Activated T-helper 2 cell treated with anti-CD3 and anti-CD28 coated beads, Interferon-gamma antibody, Interleukin-2, Interleukin-4, amounts not matched to agents 10 μg/mL and 5 μg/mL and 100 μg/mL, durations not matched to agents 14 hours and 24 hours and 36 hours (primary cell): ENCODE measurements at regions not wholly inside any gene's neighbourhood (a gene's known extent, or its start where the extent isn't known, plus 50 kb on each side); places are given as distances from the start of the nearest gene placed in this dataset.
"Not testable (repeated sequence)": the region's sequence is repeated elsewhere in the genome, so short reads cannot be mapped to it uniquely, and the experiment has no call there.

Experiments used
- DNase-seq: peaks from one replicate; pipeline ENCODE4 v3.0.0; 2021; ENCODE audit warnings: low spot score
- H3K27ac Mint-ChIP-seq: one replicate; pipeline ENCODE4 v1.8.0; 2021; ENCODE audit warnings: mixed read lengths
- H3K27me3 Mint-ChIP-seq: one replicate; pipeline ENCODE4 v1.8.0; 2021; ENCODE audit warnings: low read depth, mixed read lengths
- H3K36me3 Mint-ChIP-seq: one replicate; pipeline ENCODE4 v1.8.0; 2021; ENCODE audit warnings: low read depth, mixed read lengths
- H3K4me1 Mint-ChIP-seq: one replicate; pipeline ENCODE4 v1.8.0; 2021; ENCODE audit warnings: low read depth, mixed read lengths
- H3K4me3 Mint-ChIP-seq: one replicate; pipeline ENCODE4 v1.8.0; 2021; ENCODE audit warnings: low read depth, mild to moderate bottlenecking, moderate library complexity, mixed read lengths
- H3K9me3 Mint-ChIP-seq: one replicate; pipeline ENCODE4 v1.8.0; 2021; ENCODE audit warnings: mixed read lengths
- intact Hi-C: fragments of 100-400 bp; cut with micrococcal nuclease; formaldehyde crosslinking; loops from one replicate; pipeline ENCODE4 v1.15.1; 2023

- Mint-ChIP-seq H3K27ac (no peak overlapping the region), H3K4me3 (no peak overlapping the region), H3K9me3 (no peaks in the 10 kb centered on the region), H3K4me1 (peaks cover 17% of the 10 kb centered on the region), H3K27me3 (peaks cover 5% of the 10 kb centered on the region), H3K36me3 (peaks cover 6% of the 10 kb centered on the region)
- intact Hi-C loops = no loop called here
- DNase-seq = no peak
Observed at GRCh38 chr3:27641888-27642601, 80.1 kb downstream of the EOMES start.

GRCh38 chr3:27641271-27641800 lies 80.8 kb downstream of the EOMES start:
- DNase-seq = no peak
- Mint-ChIP-seq H3K4me1 (peaks cover 17% of the 10 kb centered on the region), H3K9me3 (no peaks in the 10 kb centered on the region), H3K27ac (no peak overlapping the region), H3K4me3 (no peak overlapping the region), H3K27me3 (peaks cover 5% of the 10 kb centered on the region), H3K36me3 (peaks cover 6% of the 10 kb centered on the region)
- intact Hi-C loops = no loop called here

GRCh38 chr3:27639271-27639670 lies 82.9 kb downstream of the EOMES start:
- H3K36me3 Mint-ChIP-seq = peaks cover 6% of the 10 kb centered on the region
- intact Hi-C loops = loop anchor here (1.0 to 10.0 kb wide), 3 partner anchors 8 to 686 kb away; no protein-coding TSS in a partner anchor
- peak overlapping the region; percentile 9 for H3K4me3 Mint-ChIP-seq
- H3K9me3 Mint-ChIP-seq = no peaks in the 10 kb centered on the region
- H3K27ac Mint-ChIP-seq = peak overlapping the region; percentile 64
- peak; percentile 16 for DNase-seq
- peaks cover 5% of the 10 kb centered on the region for H3K27me3 Mint-ChIP-seq
- peaks cover 17% of the 10 kb centered on the region for H3K4me1 Mint-ChIP-seq

GRCh38 chr3:27638594-27638993 lies 83.5 kb downstream of the EOMES start:
- Mint-ChIP-seq H3K27ac (no peak overlapping the region), H3K4me3 (no peak overlapping the region), H3K9me3 (no peaks in the 10 kb centered on the region), H3K4me1 (peaks cover 20% of the 10 kb centered on the region), H3K36me3 (peaks cover 6% of the 10 kb centered on the region), H3K27me3 (peaks cover 5% of the 10 kb centered on the region)
- DNase-seq = no peak
- intact Hi-C loops = loop anchor here (5.0 to 10.0 kb wide), 2 partner anchors 181 to 686 kb away; no protein-coding TSS in a partner anchor

GRCh38 chr3:27637346-27637995 lies 84.7 kb downstream of the EOMES start:
- no peak for DNase-seq
- no peaks in the 10 kb centered on the region for H3K9me3 Mint-ChIP-seq
- intact Hi-C loops = loop anchor here (5.0 to 10.0 kb wide), 2 partner anchors 180 to 687 kb away; no protein-coding TSS in a partner anchor
- H3K36me3 Mint-ChIP-seq = peaks cover 6% of the 10 kb centered on the region
- H3K4me3 Mint-ChIP-seq = no peak overlapping the region
- peaks cover 26% of the 10 kb centered on the region for H3K4me1 Mint-ChIP-seq
- no peak overlapping the region for H3K27ac Mint-ChIP-seq
- H3K27me3 Mint-ChIP-seq = no peaks in the 10 kb centered on the region

GRCh38 chr3:27635006-27635405 lies 87.1 kb downstream of the EOMES start:
- H3K9me3 Mint-ChIP-seq, H3K27ac Mint-ChIP-seq, DNase-seq, H3K36me3 Mint-ChIP-seq, H3K4me3 Mint-ChIP-seq, H3K27me3 Mint-ChIP-seq: not testable (repeated sequence)
- intact Hi-C loops = loop anchor here (5.0 to 10.0 kb wide), 2 partner anchors 178 to 690 kb away; no protein-coding TSS in a partner anchor
- peaks cover 32% of the 10 kb centered on the region for H3K4me1 Mint-ChIP-seq

GRCh38 chr3:27633224-27633545 lies 88.9 kb downstream of the EOMES start:
- Mint-ChIP-seq H3K4me3 (peak overlapping the region; percentile 93), H3K4me1 (peaks cover 38% of the 10 kb centered on the region)
- DNase-seq = no peak

GRCh38 chr3:27632431-27633223 lies 89.5 kb downstream of the EOMES start:
- no peaks in the 10 kb centered on the region for H3K9me3 Mint-ChIP-seq

More at GRCh38 chr3:27633224-27633545, 88.9 kb downstream of the EOMES start:
- H3K36me3 Mint-ChIP-seq = no peaks in the 10 kb centered on the region
- no peaks in the 10 kb centered on the region for H3K9me3 Mint-ChIP-seq
- peak overlapping the region; percentile 90 for H3K27ac Mint-ChIP-seq
- intact Hi-C loops = loop anchor here (5.0 to 10.0 kb wide), 2 partner anchors 49 to 692 kb away; no protein-coding TSS in a partner anchor
- H3K27me3 Mint-ChIP-seq = no peaks in the 10 kb centered on the region

GRCh38 chr3:27630885-27631284 lies 91.2 kb downstream of the EOMES start:
- Mint-ChIP-seq H3K36me3 (no peaks in the 10 kb centered on the region), H3K27ac (peak overlapping the region; percentile 72), H3K4me1 (peaks cover 56% of the 10 kb centered on the region), H3K4me3 (no peak overlapping the region), H3K27me3 (no peaks in the 10 kb centered on the region), H3K9me3 (no peaks in the 10 kb centered on the region)
- no peak for DNase-seq
- intact Hi-C loops = loop anchor here (1.0 to 10.0 kb wide), 6 partner anchors 8 to 694 kb away; partner anchors contain the start of gene SLC4A7

More at GRCh38 chr3:27632431-27633223, 89.5 kb downstream of the EOMES start:
- no peaks in the 10 kb centered on the region for H3K36me3 Mint-ChIP-seq
- intact Hi-C loops = loop anchor here (5.0 to 10.0 kb wide), 2 partner anchors 50 to 692 kb away; no protein-coding TSS in a partner anchor
- H3K27me3 Mint-ChIP-seq = no peaks in the 10 kb centered on the region
- H3K4me3 Mint-ChIP-seq = peak overlapping the region; percentile 93
- DNase-seq = peak; percentile 34
- peaks cover 44% of the 10 kb centered on the region for H3K4me1 Mint-ChIP-seq
- peak overlapping the region; percentile 90 for H3K27ac Mint-ChIP-seq

GRCh38 chr3:27629366-27629765 lies 92.8 kb downstream of the EOMES start:
- DNase-seq = no peak
- H3K4me3 Mint-ChIP-seq = peak overlapping the region; percentile 35
- H3K4me1 Mint-ChIP-seq = peaks cover 69% of the 10 kb centered on the region
- no peaks in the 10 kb centered on the region for H3K9me3 Mint-ChIP-seq
- no peaks in the 10 kb centered on the region for H3K27me3 Mint-ChIP-seq
- H3K36me3 Mint-ChIP-seq = no peaks in the 10 kb centered on the region
- intact Hi-C loops = no loop called here
- peak overlapping the region; percentile 53 for H3K27ac Mint-ChIP-seq

GRCh38 chr3:27628026-27628750 lies 93.9 kb downstream of the EOMES start:
- H3K27ac Mint-ChIP-seq = peak overlapping the region; percentile 36
- H3K27me3 Mint-ChIP-seq = no peaks in the 10 kb centered on the region
- no peaks in the 10 kb centered on the region for H3K9me3 Mint-ChIP-seq
- no peaks in the 10 kb centered on the region for H3K36me3 Mint-ChIP-seq
- intact Hi-C loops = no loop called here
- H3K4me1 Mint-ChIP-seq = peaks cover 68% of the 10 kb centered on the region
- no peak overlapping the region for H3K4me3 Mint-ChIP-seq
- no peak for DNase-seq

GRCh38 chr3:27626596-27627118 lies 95.5 kb downstream of the EOMES start:
- no peaks in the 10 kb centered on the region for H3K36me3 Mint-ChIP-seq
- no peaks in the 10 kb centered on the region for H3K9me3 Mint-ChIP-seq
- H3K4me1 Mint-ChIP-seq = peaks cover 62% of the 10 kb centered on the region
- H3K4me3 Mint-ChIP-seq = no peak overlapping the region
- DNase-seq = no peak
- intact Hi-C loops = no loop called here
- no peak overlapping the region for H3K27ac Mint-ChIP-seq
- H3K27me3 Mint-ChIP-seq = no peaks in the 10 kb centered on the region
